B cell (primary cell): ENCODE measurements at regions not wholly inside any gene's neighbourhood (a gene's known extent, or its start where the extent isn't known, plus 50 kb on each side); places are given as distances from the start of the nearest gene placed in this dataset.

ENCODE experiments used
- ATAC-seq: fragments of 200-7000 bp; cut with Tn5 transposase; one replicate; pipeline ENCODE4 v1.10.0; 2021; ENCODE audit warnings: low read depth, mild to moderate bottlenecking, moderate number of reproducible peaks, moderate library complexity
- CTCF ChIA-PET: fragments of 350-600 bp; sonication (Branson Sonifier 250); formaldehyde crosslinking; loops from one replicate; lab custom pipeline; 2021; ENCODE audit warnings: antibody characterized with exemption, inconsistent platforms; lab: Charles Lee
- POLR2A ChIA-PET: fragments of 350-600 bp; sonication (Branson Sonifier 250); formaldehyde crosslinking; loops from one replicate; lab custom pipeline; 2021; ENCODE audit warnings: antibody characterized with exemption; lab: Charles Lee
- DNase-seq: peaks from one replicate; pipeline ENCODE4 v3.0.0; 2013
- H2AFZ ChIP-seq: 2 replicates; pipeline ENCODE4 v1.6.1; 2012; ENCODE audit warnings: mild to moderate bottlenecking, low read depth, low read length; ENCODE audit not compliant: insufficient read depth, poor library complexity, severe bottlenecking
- H3K27ac ChIP-seq, 2 donors: 1 replicate in 1 of 2; 2 replicates in 1 of 2; pipeline ENCODE4 v1.5.1; 2012 to 2013; ENCODE audit warnings: low read length in 2 of 2, mild to moderate bottlenecking in 2 of 2, moderate library complexity in 1 of 2
- H3K27me3 ChIP-seq, 4 experiments: fragments of 200-600 bp in 1 of 4; sonication (generic) in 1 of 4; replicated peaks in 1 of 4; 1 replicate in 2 of 4; 2 replicates in 2 of 4; pipeline versions ENCODE4 v1.6.1 to v1.7.0; 2013 to 2016; ENCODE audit warnings: low read length in 3 of 4, mild to moderate bottlenecking in 2 of 4, mixed read lengths in 1 of 4, moderate library complexity in 1 of 4; ENCODE audit not compliant: insufficient read depth in 4 of 4, control insufficient read depth in 3 of 4; ENCODE audit errors: control extremely low read depth in 1 of 4
- H3K36me3 ChIP-seq, 2 experiments: replicated peaks in 1 of 2; 1 replicate in 1 of 2; 2 replicates in 1 of 2; pipeline versions ENCODE4 v1.6.1 to v1.7.1; 2013; ENCODE audit warnings: low read length in 1 of 2; ENCODE audit not compliant: insufficient read depth in 2 of 2, control insufficient read depth in 1 of 2; ENCODE audit errors: control extremely low read depth in 1 of 2, extremely low read depth in 1 of 2
- H3K4me1 ChIP-seq, 2 donors: fragments of 200-600 bp in 1 of 2; sonication (generic) in 1 of 2; 1 replicate in 1 of 2; 2 replicates in 1 of 2; pipeline versions ENCODE4 v1.5.1 to v1.6.1; 2013 to 2017; ENCODE audit warnings: low read length in 2 of 2; ENCODE audit not compliant: control insufficient read depth in 2 of 2, insufficient read depth in 2 of 2
- H3K4me2 ChIP-seq: replicated peaks from 2 replicates; pipeline ENCODE3; 2012; ENCODE audit warnings: mild to moderate bottlenecking, low read depth, low read length; ENCODE audit not compliant: poor library complexity, severe bottlenecking
- H3K4me3 ChIP-seq, 5 experiments: fragments of 200-600 bp in 1 of 5; sonication (generic) in 1 of 5; 1 replicate in 3 of 5; 2 replicates in 2 of 5; pipeline versions ENCODE4 v1.5.1 to v1.7.0; 2011 to 2016; ENCODE audit warnings: low read length in 4 of 5, mild to moderate bottlenecking in 4 of 5, low read depth in 2 of 5, control low read depth in 1 of 5, moderate library complexity in 1 of 5; ENCODE audit not compliant: insufficient read depth in 1 of 5; ENCODE audit errors: control extremely low read depth in 1 of 5, extremely low read depth in 1 of 5
- H3K79me2 ChIP-seq: fragments of 200-600 bp; sonication (generic); one replicate; pipeline ENCODE4 v1.6.0; 2016; ENCODE audit warnings: low read length; ENCODE audit not compliant: control insufficient read depth, insufficient read depth
- H3K9ac ChIP-seq: fragments of 200-600 bp; sonication (generic); 2 replicates; pipeline ENCODE4 v1.6.1; 2017; ENCODE audit warnings: mild to moderate bottlenecking, low read length, moderate library complexity
- H3K9me3 ChIP-seq, 3 donors: one replicate each; pipeline versions ENCODE4 v1.6.1 to v1.7.1; 2013; ENCODE audit warnings: low read length in 2 of 3; ENCODE audit not compliant: control insufficient read depth in 2 of 3, insufficient read depth in 1 of 3; ENCODE audit errors: control extremely low read depth in 1 of 3
- H4K20me1 ChIP-seq: 2 replicates; pipeline ENCODE4 v1.6.0; 2012; ENCODE audit warnings: mild to moderate bottlenecking, low read length; ENCODE audit not compliant: insufficient read depth, control insufficient read depth, poor library complexity, severe bottlenecking
- H3K27ac Mint-ChIP-seq: one replicate; pipeline ENCODE4 v1.8.0; 2021; ENCODE audit warnings: mixed read lengths
- H3K27me3 Mint-ChIP-seq: one replicate; pipeline ENCODE4 v1.8.0; 2021; ENCODE audit warnings: mixed read lengths
- H3K4me1 Mint-ChIP-seq: one replicate; pipeline ENCODE4 v1.8.0; 2021; ENCODE audit warnings: mixed read lengths
- H3K4me3 Mint-ChIP-seq: one replicate; pipeline ENCODE4 v1.8.0; 2021; ENCODE audit warnings: mixed read lengths
- H3K9me3 Mint-ChIP-seq: one replicate; pipeline ENCODE4 v1.8.0; 2022; ENCODE audit warnings: mixed read lengths; ENCODE audit not compliant: insufficient read depth
- CTCF ChIP-seq: fragments of 200-600 bp; IDR thresholded peaks from one replicate; pipeline ENCODE4 v1.8.0; 2022; ENCODE audit warnings: antibody characterized with exemption, mild to moderate bottlenecking
- EZH2 ChIP-seq: IDR thresholded peaks from 2 replicates; pipeline ENCODE4 v1.6.1; 2012; ENCODE audit warnings: borderline replicate concordance, low read depth, mild to moderate bottlenecking, moderate library complexity, low read length; ENCODE audit not compliant: insufficient read depth, poor library complexity, severe bottlenecking
- WGBS: methylation state at CpG from one replicate; pipeline ENCODE4 v1.1.5; 2013; ENCODE audit warnings: missing lambda C conversion rate; ENCODE audit not compliant: insufficient coverage; 5-methylcytosine and 5-hydroxymethylcytosine counted together
- intact Hi-C: fragments of 100-400 bp; cut with micrococcal nuclease; formaldehyde crosslinking; loops from one replicate; pipeline ENCODE4 v1.10.0; 2022

- Histone ChIP-seq H3K9me3 (no peaks in the 10 kb centered on the region), H3K4me2 (no peak overlapping the region), H3K27ac (no peak overlapping the region), H3K79me2 (no peaks in the 10 kb centered on the region), H3K36me3 (no peaks in the 10 kb centered on the region), H3K4me1 (no peaks in the 10 kb centered on the region), H3K27me3 (no peaks in the 10 kb centered on the region), H4K20me1 (no peaks in the 10 kb centered on the region), H3K4me3 (no peak overlapping the region), H3K9ac (no peak overlapping the region), H2AFZ (no peak overlapping the region)
- DNase-seq (no peak), ATAC-seq (no peak)
- ChIA-PET POLR2A (no interaction called here), CTCF (no interaction called here)
- no peak for TF ChIP-seq EZH2
- no peak for TF ChIP-seq CTCF
- Mint-ChIP-seq H3K27me3 (no peaks in the 10 kb centered on the region), H3K9me3 (no peaks in the 10 kb centered on the region), H3K27ac (no peak overlapping the region), H3K4me1 (no peaks in the 10 kb centered on the region), H3K4me3 (no peak overlapping the region)
- 65% methylated on average over 2 of the region's 3 CpGs for WGBS
- intact Hi-C loops: no loop called here
These were observed 545.4 kb downstream of the TUSC7 start for GRCh38 chr3:117254985-117255384.

GRCh38 chr3:117255736-117256135 is 546.2 kb downstream of the TUSC7 start:
- no peak for ATAC-seq
- no peak overlapping the region for H3K4me3 ChIP-seq
- H3K4me2 ChIP-seq: no peak overlapping the region
- H3K9me3 ChIP-seq: no peaks in the 10 kb centered on the region
- H3K4me1 Mint-ChIP-seq: no peaks in the 10 kb centered on the region
- TF ChIP-seq EZH2 (no peak), CTCF (no peak)
- no peaks in the 10 kb centered on the region for H3K36me3 ChIP-seq
- intact Hi-C loops: no loop called here
- no peaks in the 10 kb centered on the region for H4K20me1 ChIP-seq
- H2AFZ ChIP-seq: no peak overlapping the region
- H3K27ac Mint-ChIP-seq: no peak overlapping the region
- H3K27me3 ChIP-seq: no peaks in the 10 kb centered on the region
- H3K9me3 Mint-ChIP-seq: no peaks in the 10 kb centered on the region
- ChIA-PET POLR2A (no interaction called here), CTCF (interaction anchor here (0.6 kb wide), 1 partner anchor 625 kb away, joined by 6 read pairs; no protein-coding TSS in a partner anchor)
- H3K27me3 Mint-ChIP-seq: no peaks in the 10 kb centered on the region
- no peak overlapping the region for H3K27ac ChIP-seq
- no CpG with 5 or more reads among the region's 1 CpG for WGBS
- no peak for DNase-seq
- no peak overlapping the region for H3K4me3 Mint-ChIP-seq
- H3K4me1 ChIP-seq: no peaks in the 10 kb centered on the region
- H3K9ac ChIP-seq: no peak overlapping the region
- no peaks in the 10 kb centered on the region for H3K79me2 ChIP-seq
